PC-3 (cell line): ENCODE measurements at regions not wholly inside any gene's neighbourhood (a gene's known extent, or its start where the extent isn't known, plus 50 kb on each side); places are given as distances from the start of the nearest gene placed in this dataset.

Source experiments
- ATAC-seq: fragments of 200-7000 bp; cut with Tn5 transposase; 2 replicates; pipeline ENCODE4 v1.9.1; 2020; ENCODE audit warnings: mild to moderate bottlenecking, moderate library complexity
- BruUV-seq: library from RNA; stranded (reverse); fragments of 400-500 nt; replicated peaks from 2 replicates; lab custom pipeline; 2021; lab: Mats Ljungman, UMichigan
- CTCF ChIA-PET: fragments of 300-600 bp; sonication (Branson Sonifier 250); formaldehyde crosslinking; loops from one replicate; lab custom pipeline; 2022; ENCODE audit warnings: antibody characterized with exemption; lab: Charles Lee
- POLR2A ChIA-PET: fragments of 300-600 bp; sonication (Branson Sonifier 250); formaldehyde crosslinking; loops from one replicate; lab custom pipeline; 2022; ENCODE audit warnings: antibody characterized with exemption; ENCODE audit not compliant: unreplicated experiment; lab: Charles Lee
- DNase-seq: peaks from one replicate; pipeline ENCODE4 v3.0.0-alpha.2; 2015
- H2AFZ ChIP-seq: fragments of 300-600 bp; sonication (generic); 2 replicates; pipeline ENCODE4 v1.6.0; 2016; ENCODE audit warnings: antibody characterized with exemption, low read length
- H3F3A ChIP-seq: fragments of 300-600 bp; sonication (generic); one replicate; pipeline ENCODE4 v1.6.0; 2017; ENCODE audit warnings: antibody characterized with exemption, low read length, control low read depth, mild to moderate bottlenecking; ENCODE audit not compliant: unreplicated experiment
- H3K27ac ChIP-seq: fragments of 300-600 bp; sonication (generic); 2 replicates; pipeline ENCODE4 v1.5.1; 2016; ENCODE audit warnings: mild to moderate bottlenecking, low read length
- H3K27me3 ChIP-seq: fragments of 300-600 bp; sonication (generic); 2 replicates; pipeline ENCODE4 v1.6.1; 2016; ENCODE audit warnings: low read length, mixed read lengths
- H3K36me3 ChIP-seq: fragments of 300-600 bp; sonication (generic); 2 replicates; pipeline ENCODE4 v1.6.1; 2016; ENCODE audit warnings: low read depth, mixed run types, low read length, mixed read lengths
- H3K4me1 ChIP-seq: fragments of 300-600 bp; sonication (generic); 2 replicates; pipeline ENCODE4 v1.5.1; 2016; ENCODE audit warnings: low read length; ENCODE audit not compliant: insufficient read depth
- H3K4me2 ChIP-seq: fragments of 300-600 bp; sonication (generic); 2 replicates; pipeline ENCODE4 v1.6.0; 2016; ENCODE audit warnings: low read length
- H3K4me3 ChIP-seq: fragments of 300-600 bp; sonication (generic); 2 replicates; pipeline ENCODE4 v1.5.1; 2016; ENCODE audit warnings: mild to moderate bottlenecking, low read length, mixed read lengths
- H3K79me2 ChIP-seq: fragments of 300-600 bp; sonication (generic); 2 replicates; pipeline ENCODE4 v1.6.1; 2017; ENCODE audit warnings: low read length, mixed read lengths
- H3K9ac ChIP-seq: fragments of 300-600 bp; sonication (generic); 2 replicates; pipeline ENCODE4 v1.6.0; 2016; ENCODE audit warnings: mild to moderate bottlenecking, low read length
- H3K9me2 ChIP-seq: fragments of 300-600 bp; sonication (generic); replicated peaks from 2 replicates; pipeline ENCODE4 v1.6.1; 2016; ENCODE audit warnings: mixed run types, low read length, mixed read lengths
- H3K9me3 ChIP-seq: fragments of 300-600 bp; sonication (generic); 2 replicates; pipeline ENCODE4 v1.6.1; 2016; ENCODE audit warnings: low read length, mixed read lengths
- H4K20me1 ChIP-seq: fragments of 300-600 bp; sonication (generic); 2 replicates; pipeline ENCODE4 v1.6.1; 2016; ENCODE audit warnings: low read length, mixed read lengths
- CTCF ChIP-seq: fragments of 300-600 bp; sonication (generic); conservative IDR thresholded peaks from 2 replicates; pipeline ENCODE4 v1.5.1; 2017; ENCODE audit warnings: antibody characterized with exemption, low read depth, mild to moderate bottlenecking, low read length
- EZH2 ChIP-seq: fragments of 300-600 bp; sonication (generic); IDR thresholded peaks from one replicate; pipeline ENCODE4 v1.6.1; 2017; ENCODE audit warnings: antibody characterized with exemption, mild to moderate bottlenecking, low read length; ENCODE audit not compliant: unreplicated experiment
- EZH2phosphoT487 ChIP-seq: fragments of 300-600 bp; sonication (generic); IDR thresholded peaks from 2 replicates; pipeline ENCODE4 v1.6.1; 2018; ENCODE audit warnings: mild to moderate bottlenecking, antibody characterized with exemption, low read length, borderline replicate concordance
- intact Hi-C: fragments of 100-400 bp; cut with micrococcal nuclease; formaldehyde crosslinking; loops from 2 replicates; pipeline ENCODE4 v1.9.0; 2023

GRCh38 chr7:16318989-16319915 lies 102.1 kb downstream of the CRPPA start:
- H3K9me2 ChIP-seq: no peaks in the 10 kb centered on the region
- no peak overlapping the region for H3K9ac ChIP-seq
- POLR2A ChIA-PET: interaction anchor here (0.6 to 0.7 kb wide), 2 partner anchors 196 to 245 kb away, joined by 4 read pairs; no protein-coding TSS in a partner anchor
- no peak overlapping the region for H2AFZ ChIP-seq
- CTCF ChIA-PET: interaction anchor here (0.6 to 0.9 kb wide), 3 partner anchors 176 to 245 kb away, joined by 3 to 5 read pairs (median 3); no protein-coding TSS in a partner anchor
- H3K4me3 ChIP-seq: no peak overlapping the region
- no peaks in the 10 kb centered on the region for H3K79me2 ChIP-seq
- no peak for TF ChIP-seq CTCF
- DNase-seq (peak; percentile 82), ATAC-seq (peak; percentile 94)
- no peaks in the 10 kb centered on the region for H3K9me3 ChIP-seq
- peak overlapping the region; percentile 51 for H3K4me2 ChIP-seq
- no TSS peak for BruUV-seq
- intact Hi-C loops: loop anchor here (1.0 to 5.0 kb wide), 2 partner anchors 27 to 103 kb away; partner anchors contain the start of gene CRPPA
- H3K4me1 ChIP-seq: peaks cover 20% of the 10 kb centered on the region
- no peaks in the 10 kb centered on the region for H3F3A ChIP-seq
- H3K36me3 ChIP-seq: no peaks in the 10 kb centered on the region
- peak overlapping the region; percentile 62 for H3K27ac ChIP-seq
- H3K27me3 ChIP-seq: no peaks in the 10 kb centered on the region
- H4K20me1 ChIP-seq: no peaks in the 10 kb centered on the region

GRCh38 chr7:16318463-16318862 lies 102.9 kb downstream of the CRPPA start:
- 0 out of 2 replicates have a peak overlapping the region, but pooled peaks have one; percentile 9 for H3K4me3 ChIP-seq
- DNase-seq (peak; percentile 2), ATAC-seq (peak; percentile 58)
- no peaks in the 10 kb centered on the region for H3K9me3 ChIP-seq
- H3K36me3 ChIP-seq: no peaks in the 10 kb centered on the region
- H3K9ac ChIP-seq: no peak overlapping the region
- H3K79me2 ChIP-seq: no peaks in the 10 kb centered on the region
- H3K9me2 ChIP-seq: no peaks in the 10 kb centered on the region
- no TSS peak for BruUV-seq
- POLR2A ChIA-PET: interaction anchor here (0.6 to 0.7 kb wide), 2 partner anchors 196 to 246 kb away, joined by 4 read pairs; no protein-coding TSS in a partner anchor
- intact Hi-C loops: loop anchor here (5.0 kb wide), 1 partner anchor 104 kb away; the partner anchor contains the start of gene CRPPA
- no peak for TF ChIP-seq CTCF
- no peak for TF ChIP-seq EZH2
- no peak for TF ChIP-seq EZH2phosphoT487
- H4K20me1 ChIP-seq: no peaks in the 10 kb centered on the region
- peak overlapping the region; percentile 51 for H3K4me2 ChIP-seq
- H2AFZ ChIP-seq: no peak overlapping the region
- H3F3A ChIP-seq: no peaks in the 10 kb centered on the region
- H3K27me3 ChIP-seq: no peaks in the 10 kb centered on the region
- CTCF ChIA-PET: interaction anchor here (0.6 to 0.9 kb wide), 3 partner anchors 177 to 246 kb away, joined by 3 to 5 read pairs (median 3); no protein-coding TSS in a partner anchor
- peaks cover 20% of the 10 kb centered on the region for H3K4me1 ChIP-seq
- H3K27ac ChIP-seq: peak overlapping the region; percentile 62
